Neutrophil (primary cell): ENCODE measurements at regions not wholly inside any gene's neighbourhood (a gene's known extent, or its start where the extent isn't known, plus 50 kb on each side); places are given as distances from the start of the nearest gene placed in this dataset.

ENCODE experiments used
- H3K27ac ChIP-seq: fragments of 200-600 bp; sonication (generic); 2 replicates; pipeline ENCODE4 v1.5.1; 2016; ENCODE audit warnings: mild to moderate bottlenecking, moderate library complexity
- H3K27me3 ChIP-seq: fragments of 200-600 bp; sonication (generic); 2 replicates; pipeline ENCODE4 v1.6.0; 2016; ENCODE audit warnings: mild to moderate bottlenecking
- H3K36me3 ChIP-seq: fragments of 200-600 bp; sonication (generic); 2 replicates; pipeline ENCODE4 v1.5.1; 2017
- H3K4me1 ChIP-seq, 2 experiments: fragments of 200-600 bp in 1 of 2; sonication (generic) in 1 of 2; 1 replicate in 1 of 2; 2 replicates in 1 of 2; pipeline versions ENCODE4 v1.5.1 to v1.6.1; 2013 to 2016; ENCODE audit warnings: low read depth in 1 of 2, low read length in 1 of 2, mild to moderate bottlenecking in 1 of 2, moderate library complexity in 1 of 2; ENCODE audit not compliant: control insufficient read depth in 1 of 2, insufficient read depth in 1 of 2
- H3K4me3 ChIP-seq, 2 experiments: fragments of 200-600 bp in 1 of 2; sonication (generic) in 1 of 2; 1 replicate in 1 of 2; 2 replicates in 1 of 2; pipeline ENCODE4 v1.5.1; 2013 to 2016; ENCODE audit warnings: low read depth in 1 of 2, low read length in 1 of 2, mild to moderate bottlenecking in 1 of 2, moderate library complexity in 1 of 2
- H3K9me3 ChIP-seq: fragments of 200-600 bp; sonication (generic); 2 replicates; pipeline ENCODE4 v1.5.1; 2016
- TF ChIP-seq, protein P1 (sequence below): fragments of 200-600 bp; sonication (generic); IDR thresholded peaks from 2 replicates; pipeline ENCODE4 v1.5.1; 2016; ENCODE audit warnings: antibody characterized with exemption

DNA sequence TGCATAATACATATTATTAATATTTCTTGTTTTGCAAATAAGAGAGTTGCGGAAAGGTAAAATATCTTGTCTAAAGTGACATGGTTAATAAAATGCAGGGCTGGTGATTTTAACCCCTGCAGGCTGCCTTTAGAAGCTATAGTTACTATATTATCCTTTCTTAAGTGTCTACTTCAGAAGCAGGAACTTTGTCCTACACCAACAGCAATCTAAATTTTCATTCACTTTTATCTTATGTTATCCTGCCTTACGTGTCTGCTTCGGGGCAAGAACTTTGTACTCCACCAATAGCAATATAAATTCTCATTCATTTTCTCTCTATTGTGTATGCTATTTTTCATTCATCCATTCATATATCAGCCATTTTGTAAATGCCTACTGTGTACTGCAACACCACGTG, 719.5 kb downstream of the TLR4 start:
- no peak overlapping the region for H3K4me3 ChIP-seq
- TF ChIP-seq, protein P1, sequence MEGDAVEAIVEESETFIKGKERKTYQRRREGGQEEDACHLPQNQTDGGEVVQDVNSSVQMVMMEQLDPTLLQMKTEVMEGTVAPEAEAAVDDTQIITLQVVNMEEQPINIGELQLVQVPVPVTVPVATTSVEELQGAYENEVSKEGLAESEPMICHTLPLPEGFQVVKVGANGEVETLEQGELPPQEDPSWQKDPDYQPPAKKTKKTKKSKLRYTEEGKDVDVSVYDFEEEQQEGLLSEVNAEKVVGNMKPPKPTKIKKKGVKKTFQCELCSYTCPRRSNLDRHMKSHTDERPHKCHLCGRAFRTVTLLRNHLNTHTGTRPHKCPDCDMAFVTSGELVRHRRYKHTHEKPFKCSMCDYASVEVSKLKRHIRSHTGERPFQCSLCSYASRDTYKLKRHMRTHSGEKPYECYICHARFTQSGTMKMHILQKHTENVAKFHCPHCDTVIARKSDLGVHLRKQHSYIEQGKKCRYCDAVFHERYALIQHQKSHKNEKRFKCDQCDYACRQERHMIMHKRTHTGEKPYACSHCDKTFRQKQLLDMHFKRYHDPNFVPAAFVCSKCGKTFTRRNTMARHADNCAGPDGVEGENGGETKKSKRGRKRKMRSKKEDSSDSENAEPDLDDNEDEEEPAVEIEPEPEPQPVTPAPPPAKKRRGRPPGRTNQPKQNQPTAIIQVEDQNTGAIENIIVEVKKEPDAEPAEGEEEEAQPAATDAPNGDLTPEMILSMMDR: no peak
- H3K4me1 ChIP-seq: no peaks in the 10 kb centered on the region
- no peaks in the 10 kb centered on the region for H3K36me3 ChIP-seq
- H3K9me3 ChIP-seq: no peaks in the 10 kb centered on the region
- no peaks in the 10 kb centered on the region for H3K27me3 ChIP-seq
- no peak overlapping the region for H3K27ac ChIP-seq

GRCh38 chr9:118426772-118427171, 722.6 kb downstream of the TLR4 start:
- Histone ChIP-seq H3K4me1 (no peaks in the 10 kb centered on the region), H3K27me3 (no peaks in the 10 kb centered on the region), H3K36me3 (no peaks in the 10 kb centered on the region), H3K27ac (no peak overlapping the region), H3K4me3 (no peak overlapping the region), H3K9me3 (no peaks in the 10 kb centered on the region)
- TF ChIP-seq, protein P1: no peak

GRCh38 chr9:118438810-118439209, 734.6 kb downstream of the TLR4 start:
- H3K9me3 ChIP-seq: no peaks in the 10 kb centered on the region
- no peaks in the 10 kb centered on the region for H3K4me1 ChIP-seq
- TF ChIP-seq, protein P1: no peak
- no peak overlapping the region for H3K4me3 ChIP-seq
- H3K27me3 ChIP-seq: no peaks in the 10 kb centered on the region
- H3K36me3 ChIP-seq: no peaks in the 10 kb centered on the region
- H3K27ac ChIP-seq: no peak overlapping the region

DNA sequence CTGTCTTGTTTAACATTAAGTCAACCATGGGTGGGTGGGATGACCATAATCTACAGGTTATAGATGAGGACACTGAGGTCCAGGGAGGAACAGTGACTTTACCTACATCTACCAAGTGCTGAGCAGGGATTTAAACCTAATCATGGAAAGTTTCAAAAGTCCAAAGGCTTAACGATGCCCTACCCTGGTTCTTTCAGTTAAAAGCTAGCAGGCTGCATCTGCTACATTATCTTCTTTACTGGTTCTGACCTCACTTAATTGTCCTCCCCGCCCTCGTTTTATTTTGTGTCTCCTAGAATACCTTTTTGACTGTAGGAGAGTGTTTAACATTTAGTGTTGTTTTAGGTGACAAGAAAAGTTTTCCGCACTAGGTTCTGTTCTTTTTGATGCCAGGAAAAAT, 735.2 kb downstream of the TLR4 start:
- H3K4me3 ChIP-seq: no peak overlapping the region
- no peaks in the 10 kb centered on the region for H3K4me1 ChIP-seq
- TF ChIP-seq, protein P1: no peak
- H3K27ac ChIP-seq: no peak overlapping the region
- H3K27me3 ChIP-seq: no peaks in the 10 kb centered on the region
- no peaks in the 10 kb centered on the region for H3K36me3 ChIP-seq
- no peaks in the 10 kb centered on the region for H3K9me3 ChIP-seq

GRCh38 chr9:118444403-118444802, 740.2 kb downstream of the TLR4 start:
- no peak overlapping the region for H3K4me3 ChIP-seq
- H3K27ac ChIP-seq: no peak overlapping the region
- H3K4me1 ChIP-seq: no peaks in the 10 kb centered on the region
- H3K36me3 ChIP-seq: no peaks in the 10 kb centered on the region
- TF ChIP-seq, protein P1: no peak
- no peaks in the 10 kb centered on the region for H3K27me3 ChIP-seq
- no peaks in the 10 kb centered on the region for H3K9me3 ChIP-seq
